ENCODE measurements at regions not wholly inside any gene's neighbourhood (a gene's known extent, or its start where the extent isn't known, plus 50 kb on each side); places are given as distances from the start of the nearest gene placed in this dataset.

GRCh38 chr13:44088411-44088810 is 208.7 kb downstream of the LACC1 start:
- H3K36me3 ChIP-seq (ENCODE audit: insufficient read depth, low read length): no peaks in the 10 kb centered on the region
- H3K9me2 ChIP-seq (replicated peaks; ENCODE audit: low read depth, low read length): no peaks in the 10 kb centered on the region
- no peak overlapping the region for H3K9ac ChIP-seq (ENCODE audit: low read depth, low read length, poor library complexity, severe bottlenecking)
- peaks cover 7% of the 10 kb centered on the region for H3K4me1 ChIP-seq (ENCODE audit: insufficient read depth, low read length, poor library complexity, severe bottlenecking)
- H3F3A ChIP-seq (ENCODE audit: low read depth): no peaks in the 10 kb centered on the region
- TF ChIP-seq EZH2phosphoT487 (IDR thresholded peaks at IDR 0.05; ENCODE audit: borderline replicate concordance) (no peak), CTCF (conservative IDR thresholded peaks at IDR 0.05; ENCODE audit: low read length) (no peak)
- no peaks in the 10 kb centered on the region for H4K20me1 ChIP-seq (ENCODE audit: insufficient read depth, low read length, poor library complexity, severe bottlenecking)
- H3K4me2 ChIP-seq (ENCODE audit: low read depth, low read length, poor library complexity, severe bottlenecking): no peak overlapping the region
- no peak overlapping the region for H2AFZ ChIP-seq (ENCODE audit: low read length)
- no peaks in the 10 kb centered on the region for H3K27me3 ChIP-seq (ENCODE audit: insufficient read depth, low read length, poor library complexity, severe bottlenecking)
- no peak overlapping the region for H3K4me3 ChIP-seq (ENCODE audit: low read length, poor library complexity, severe bottlenecking)
- H3K79me2 ChIP-seq (ENCODE audit: insufficient read depth, low read length): no peaks in the 10 kb centered on the region
- H3K9me3 ChIP-seq (ENCODE audit: insufficient read depth, low read depth, low read length): peaks cover 9% of the 10 kb centered on the region; the same call in 1 of the 2 replicates

- Histone ChIP-seq H3K36me3 (ENCODE audit: insufficient read depth, low read length) (no peaks in the 10 kb centered on the region), H3F3A (ENCODE audit: low read depth) (no peaks in the 10 kb centered on the region), H3K9me2 (replicated peaks; ENCODE audit: low read depth, low read length) (no peaks in the 10 kb centered on the region), H2AFZ (ENCODE audit: low read length) (no peak overlapping the region), H3K9ac (ENCODE audit: low read depth, low read length, poor library complexity, severe bottlenecking) (no peak overlapping the region), H3K27me3 (ENCODE audit: insufficient read depth, low read length, poor library complexity, severe bottlenecking) (no peaks in the 10 kb centered on the region), H3K4me1 (ENCODE audit: insufficient read depth, low read length, poor library complexity, severe bottlenecking) (peaks cover 7% of the 10 kb centered on the region), H3K4me2 (ENCODE audit: low read depth, low read length, poor library complexity, severe bottlenecking) (no peak overlapping the region), H3K4me3 (ENCODE audit: low read length, poor library complexity, severe bottlenecking) (no peak overlapping the region), H4K20me1 (ENCODE audit: insufficient read depth, low read length, poor library complexity, severe bottlenecking) (no peaks in the 10 kb centered on the region), H3K9me3 (ENCODE audit: insufficient read depth, low read depth, low read length) (peaks cover 9% of the 10 kb centered on the region; the same call in 1 of the 2 replicates), H3K79me2 (ENCODE audit: insufficient read depth, low read length) (no peaks in the 10 kb centered on the region)
- TF ChIP-seq CTCF (conservative IDR thresholded peaks at IDR 0.05; ENCODE audit: low read length) (no peak), EZH2phosphoT487 (IDR thresholded peaks at IDR 0.05; ENCODE audit: borderline replicate concordance) (no peak)
These were observed 209.3 kb downstream of the LACC1 start for GRCh38 chr13:44088991-44089413.

- peaks cover 7% of the 10 kb centered on the region for H3K4me1 ChIP-seq (ENCODE audit: insufficient read depth, low read length, poor library complexity, severe bottlenecking)
- H3K36me3 ChIP-seq (ENCODE audit: insufficient read depth, low read length): no peaks in the 10 kb centered on the region
- H3K4me2 ChIP-seq (ENCODE audit: low read depth, low read length, poor library complexity, severe bottlenecking): no peak overlapping the region
- no peaks in the 10 kb centered on the region for H4K20me1 ChIP-seq (ENCODE audit: insufficient read depth, low read length, poor library complexity, severe bottlenecking)
- no peak overlapping the region for H3K9ac ChIP-seq (ENCODE audit: low read depth, low read length, poor library complexity, severe bottlenecking)
- no peaks in the 10 kb centered on the region for H3K79me2 ChIP-seq (ENCODE audit: insufficient read depth, low read length)
- no peaks in the 10 kb centered on the region for H3K27me3 ChIP-seq (ENCODE audit: insufficient read depth, low read length, poor library complexity, severe bottlenecking)
- TF ChIP-seq CTCF (conservative IDR thresholded peaks at IDR 0.05; ENCODE audit: low read length): no peak
- no peak for TF ChIP-seq EZH2phosphoT487 (IDR thresholded peaks at IDR 0.05; ENCODE audit: borderline replicate concordance)
- no peaks in the 10 kb centered on the region for H3F3A ChIP-seq (ENCODE audit: low read depth)
- H3K9me3 ChIP-seq (ENCODE audit: insufficient read depth, low read depth, low read length): peaks cover 9% of the 10 kb centered on the region; the same call in 1 of the 2 replicates
- no peak overlapping the region for H3K4me3 ChIP-seq (ENCODE audit: low read length, poor library complexity, severe bottlenecking)
- no peak overlapping the region for H2AFZ ChIP-seq (ENCODE audit: low read length)
- H3K9me2 ChIP-seq (replicated peaks; ENCODE audit: low read depth, low read length): no peaks in the 10 kb centered on the region
These were observed 209.7 kb downstream of the LACC1 start for GRCh38 chr13:44089452-44089851.
